HepG2 (cell line): ENCODE measurements at regions not wholly inside any gene's neighbourhood (a gene's known extent, or its start where the extent isn't known, plus 50 kb on each side); places are given as distances from the start of the nearest gene placed in this dataset.
A peak's percentile ranks its signal among the peaks of the same experiment; 100 is the strongest.

Experiments
- ATAC-seq: fragments of 200-7000 bp; cut with Tn5 transposase; 3 replicates; pipeline ENCODE4 v1.9.1; 2020; ENCODE audit warnings: mild to moderate bottlenecking, moderate library complexity
- BruUV-seq: library from RNA; stranded (reverse); fragments of 400-500 nt; replicated peaks from 2 replicates; lab custom pipeline; 2021; lab: Mats Ljungman, UMichigan
- CTCF ChIA-PET: fragments of 300-600 bp; formaldehyde crosslinking; extraction: SDS; loops from one replicate; lab custom pipeline; 2021; ENCODE audit warnings: low total read pairs, inconsistent platforms, low intra/inter-chr PET ratio; lab: Yijun Ruan, JAX
- POLR2A ChIA-PET: fragments of 350-600 bp; sonication (Branson Sonifier 250); formaldehyde crosslinking; loops from one replicate; lab custom pipeline; 2020; ENCODE audit warnings: antibody characterized with exemption, inconsistent platforms; lab: Yijun Ruan, JAX
- DNase-seq: peaks from one replicate; pipeline ENCODE4 v3.0.0-alpha.2; 2015; ENCODE audit warnings: low spot score
- FAIRE-seq: peaks from 3 replicates; lab custom pipeline; 2011; peaks lifted over from hg19 to GRCh38; lab: Jason Lieb, UNC
- H2AFZ ChIP-seq: one replicate; pipeline ENCODE4 v1.6.1; 2011; ENCODE audit warnings: low read length, inconsistent platforms
- H3K27ac ChIP-seq: fragments of 300-600 bp; 3 replicates; pipeline ENCODE4 v1.8.0; 2011; ENCODE audit warnings: mixed run types, mild to moderate bottlenecking, mixed read lengths, low read length, inconsistent platforms; ENCODE audit not compliant: insufficient read depth; ENCODE audit errors: extremely low read length
- H3K27me3 ChIP-seq, 2 experiments: fragments of 200-600 bp in 1 of 2; 2 replicates in 1 of 2; 3 replicates in 1 of 2; pipeline versions ENCODE4 v1.6.0 to v1.8.0; 2011; ENCODE audit warnings: low read length in 2 of 2, mild to moderate bottlenecking in 2 of 2, moderate library complexity in 2 of 2, inconsistent platforms in 1 of 2; ENCODE audit not compliant: insufficient read depth in 2 of 2, control insufficient read depth in 1 of 2
- H3K36me3 ChIP-seq, 2 experiments: fragments of 200-600 bp in 1 of 2; replicated peaks in 1 of 2; 2 replicates in 1 of 2; 3 replicates in 1 of 2; pipeline versions ENCODE4 v1.5.1 to v1.8.0; 2011; ENCODE audit warnings: low read length in 2 of 2, inconsistent platforms in 1 of 2; ENCODE audit not compliant: insufficient read depth in 2 of 2, control insufficient read depth in 1 of 2
- H3K4me1 ChIP-seq: 2 replicates; pipeline ENCODE4 v1.5.1; 2012; ENCODE audit warnings: low read length, inconsistent platforms; ENCODE audit not compliant: insufficient read depth
- H3K4me2 ChIP-seq: 2 replicates; pipeline ENCODE4 v1.6.0; 2011; ENCODE audit warnings: low read depth, low read length, inconsistent platforms
- H3K4me3 ChIP-seq, 3 experiments: fragments of 200-600 bp in 1 of 3; sonication (generic), shearing (Covaris generic) in 1 of 3; replicated peaks in 1 of 3; 2 replicates each; pipeline ENCODE4 v1.5.1; 2011 to 2016; ENCODE audit warnings: low read length in 3 of 3, inconsistent platforms in 2 of 3, low read depth in 2 of 3, mild to moderate bottlenecking in 2 of 3, control low read depth in 1 of 3, mixed read lengths in 1 of 3; ENCODE audit not compliant: insufficient read depth in 1 of 3
- H3K79me2 ChIP-seq: one replicate; pipeline ENCODE4 v1.6.1; 2011; ENCODE audit warnings: low read length, inconsistent platforms; ENCODE audit not compliant: insufficient read depth
- H3K9ac ChIP-seq: 2 replicates; pipeline ENCODE4 v1.6.0; 2011; ENCODE audit warnings: mild to moderate bottlenecking, low read depth, low read length, inconsistent platforms; ENCODE audit not compliant: insufficient read depth
- H3K9me3 ChIP-seq: 2 replicates; pipeline ENCODE4 v1.5.1; 2012; ENCODE audit warnings: mild to moderate bottlenecking, low read length
- H4K20me1 ChIP-seq: 2 replicates; pipeline ENCODE4 v1.6.0; 2011; ENCODE audit warnings: inconsistent platforms, mild to moderate bottlenecking, low read length, moderate library complexity; ENCODE audit not compliant: insufficient read depth
- FOXA3 ChIP-seq: IDR thresholded peaks from 2 replicates; pipeline ENCODE4 v1.6.1; 2016; ENCODE audit warnings: missing genetic modification reagents, missing compliant biosample characterization
- HNRNPK ChIP-seq: fragments of 200-400 bp; formaldehyde crosslinking; IDR thresholded peaks from 2 replicates; pipeline ENCODE4 v1.6.1; 2018; ENCODE audit warnings: low read length, low read depth, moderate library complexity, mild to moderate bottlenecking; ENCODE audit not compliant: poor library complexity, severe bottlenecking
- RARA ChIP-seq: IDR thresholded peaks from 2 replicates; pipeline ENCODE4 v1.6.1; 2016; ENCODE audit warnings: missing genetic modification reagents, missing compliant biosample characterization
- RXRB ChIP-seq: IDR thresholded peaks from 2 replicates; pipeline ENCODE4 v1.6.1; 2016; ENCODE audit warnings: borderline replicate concordance, missing genetic modification reagents, missing compliant biosample characterization
- SATB2 ChIP-seq: sonication (generic); formaldehyde crosslinking; IDR thresholded peaks from 2 replicates; pipeline ENCODE4 v1.5.0; 2020; ENCODE audit warnings: missing genetic modification reagents
- SMAD3 ChIP-seq: sonication (generic); formaldehyde crosslinking; IDR thresholded peaks from 2 replicates; pipeline ENCODE4 v1.4.0; 2020; ENCODE audit warnings: missing genetic modification reagents
- SRSF9 ChIP-seq: fragments of 200-400 bp; formaldehyde crosslinking; IDR thresholded peaks from 2 replicates; pipeline ENCODE4 v1.6.1; 2018; ENCODE audit warnings: borderline replicate concordance, mild to moderate bottlenecking, low read depth, low read length; ENCODE audit not compliant: insufficient read depth, poor library complexity, severe bottlenecking
- ZFX ChIP-seq: sonication (generic); formaldehyde crosslinking; IDR thresholded peaks from 2 replicates; pipeline ENCODE4 v1.4.0; 2020; ENCODE audit warnings: mild to moderate bottlenecking, low read depth, missing genetic modification reagents, moderate library complexity
- ZNF460 ChIP-seq: sonication (generic); formaldehyde crosslinking; IDR thresholded peaks from 2 replicates; pipeline ENCODE4 v1.5.1; 2020; ENCODE audit warnings: missing genetic modification reagents, mild to moderate bottlenecking, borderline replicate concordance
- ZNF816 ChIP-seq: sonication (generic); formaldehyde crosslinking; IDR thresholded peaks from 2 replicates; pipeline ENCODE4 v1.8.0; 2022; ENCODE audit warnings: missing genetic modification reagents, mild to moderate bottlenecking, borderline replicate concordance
- ZNF883 ChIP-seq: sonication (generic); formaldehyde crosslinking; IDR thresholded peaks from 2 replicates; pipeline ENCODE4 v1.5.1; 2020; ENCODE audit warnings: mild to moderate bottlenecking, missing genetic modification reagents; ENCODE audit errors: not compliant biosample characterization
- WGBS: methylation state at CpG from one replicate; pipeline ENCODE4 v1.1.6; 2017; ENCODE audit warnings: low lambda C conversion rate; 5-methylcytosine and 5-hydroxymethylcytosine counted together
- in situ Hi-C: cut with HindIII; loops from 2 replicates; pipeline ENCODE4 v1.10.0; 2017; ENCODE audit warnings: low pct_unique_long_range_greater_than_20kb; ENCODE audit not compliant: extremely low pct_ligation_motif_present
- intact Hi-C: fragments of 100-400 bp; cut with micrococcal nuclease; formaldehyde crosslinking; loops from one replicate; pipeline ENCODE4 v1.10.0; 2022; ENCODE audit not compliant: unreplicated experiment
- TF ChIP-seq, protein P1 (sequence below): IDR thresholded peaks from 2 replicates; pipeline ENCODE4 v1.6.1; 2012; ENCODE audit warnings: low read depth, low read length, improper control_type of control experiment
- TF ChIP-seq, protein P2 (sequence below): sonication (generic); formaldehyde crosslinking; IDR thresholded peaks from 2 replicates; pipeline ENCODE4 v1.4.0; 2020; ENCODE audit warnings: mild to moderate bottlenecking, missing genetic modification reagents, borderline replicate concordance

DNA sequence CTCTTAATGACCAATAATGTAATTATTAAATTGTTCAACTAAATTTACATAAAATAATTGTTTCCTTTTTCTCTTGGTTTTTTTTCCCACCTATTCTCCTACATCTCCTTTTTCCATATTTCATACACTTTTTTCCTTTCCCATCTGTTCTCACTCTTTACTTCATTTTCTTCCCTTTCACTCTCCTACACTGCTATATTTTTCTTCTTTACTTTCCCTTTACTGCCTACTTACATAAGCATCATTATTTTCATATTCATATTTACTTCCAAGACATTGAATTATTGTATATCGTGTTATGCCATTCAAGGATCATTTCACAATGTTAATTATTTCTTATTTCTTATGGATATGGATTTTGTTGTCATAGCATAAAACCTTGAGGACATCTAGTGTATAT lies 1275.6 kb downstream of the NSUN3 start:
- no peaks in the 10 kb centered on the region for H3K36me3 ChIP-seq
- DNase-seq (no peak), FAIRE-seq (no peak), ATAC-seq (no peak)
- WGBS = 2% methylated on average over 1 of the region's 1 CpG
- CTCF ChIA-PET = no interaction called here
- no peak overlapping the region for H3K4me3 ChIP-seq
- H2AFZ ChIP-seq = no peak overlapping the region
- no peaks in the 10 kb centered on the region for H3K9me3 ChIP-seq
- H4K20me1 ChIP-seq = no peaks in the 10 kb centered on the region
- BruUV-seq = no TSS peak
- no peak overlapping the region for H3K9ac ChIP-seq
- no peak overlapping the region for H3K27ac ChIP-seq
- POLR2A ChIA-PET = no interaction called here
- no peaks in the 10 kb centered on the region for H3K79me2 ChIP-seq
- H3K4me1 ChIP-seq = peaks cover 13% of the 10 kb centered on the region
- no peaks in the 10 kb centered on the region for H3K27me3 ChIP-seq
- in situ Hi-C loops = no loop called here
- no peak overlapping the region for H3K4me2 ChIP-seq
- intact Hi-C loops = no loop called here
- TF ChIP-seq HNRNPK (peak; percentile 36), ZNF816 (CRISPR knock-in tag) (no peak), ZNF460 (CRISPR knock-in tag) (no peak), ZNF883 (no peak), SRSF9 (peak; percentile 84)

DNA sequence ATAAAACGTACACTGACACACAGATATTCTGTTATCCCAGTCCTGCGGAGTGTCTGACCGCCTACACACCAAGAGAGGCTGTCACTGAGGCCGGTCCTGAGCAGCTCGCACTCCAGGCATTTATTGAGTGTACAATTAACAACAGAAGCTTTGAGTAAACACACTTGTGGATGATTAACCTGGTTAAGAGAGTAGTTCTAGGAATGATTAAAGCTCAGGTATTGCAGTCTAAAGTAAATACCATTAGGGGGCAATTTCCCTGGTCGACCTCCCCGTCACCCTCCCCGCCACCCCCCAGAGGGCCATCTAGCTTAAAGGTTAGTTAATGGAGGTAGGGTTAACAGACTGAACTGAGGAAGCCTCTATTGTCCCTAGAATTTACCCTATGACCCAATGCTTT lies 1278.5 kb downstream of the NSUN3 start:
- Histone ChIP-seq H3K9me3 (no peaks in the 10 kb centered on the region), H3K4me2 (no peak overlapping the region), H3K27ac (no peak overlapping the region), H3K4me3 (no peak overlapping the region), H4K20me1 (no peaks in the 10 kb centered on the region), H3K79me2 (no peaks in the 10 kb centered on the region), H2AFZ (no peak overlapping the region), H3K9ac (no peak overlapping the region), H3K4me1 (peaks cover 13% of the 10 kb centered on the region), H3K27me3 (no peaks in the 10 kb centered on the region), H3K36me3 (no peaks in the 10 kb centered on the region)
- POLR2A ChIA-PET = no interaction called here
- WGBS = under 1% methylated on average over 8 of the region's 8 CpGs
- no TSS peak for BruUV-seq
- no peak for FAIRE-seq
- ATAC-seq = peak; percentile 80
- in situ Hi-C loops = no loop called here
- intact Hi-C loops = no loop called here
- peak; percentile 37 for DNase-seq
- CTCF ChIA-PET = no interaction called here
- TF ChIP-seq SMAD3 (CRISPR knock-in tag) (no peak), RXRB (CRISPR knock-in tag) (0 out of 2 replicates have a peak, but pooled peaks have one; percentile 10), SATB2 (CRISPR knock-in tag) (no peak), FOXA3 (CRISPR knock-in tag) (0 out of 2 replicates have a peak, but pooled peaks have one; percentile 24), RARA (CRISPR knock-in tag) (peak; percentile 73), ZFX (CRISPR knock-in tag) (no peak)
- TF ChIP-seq, protein P1, sequence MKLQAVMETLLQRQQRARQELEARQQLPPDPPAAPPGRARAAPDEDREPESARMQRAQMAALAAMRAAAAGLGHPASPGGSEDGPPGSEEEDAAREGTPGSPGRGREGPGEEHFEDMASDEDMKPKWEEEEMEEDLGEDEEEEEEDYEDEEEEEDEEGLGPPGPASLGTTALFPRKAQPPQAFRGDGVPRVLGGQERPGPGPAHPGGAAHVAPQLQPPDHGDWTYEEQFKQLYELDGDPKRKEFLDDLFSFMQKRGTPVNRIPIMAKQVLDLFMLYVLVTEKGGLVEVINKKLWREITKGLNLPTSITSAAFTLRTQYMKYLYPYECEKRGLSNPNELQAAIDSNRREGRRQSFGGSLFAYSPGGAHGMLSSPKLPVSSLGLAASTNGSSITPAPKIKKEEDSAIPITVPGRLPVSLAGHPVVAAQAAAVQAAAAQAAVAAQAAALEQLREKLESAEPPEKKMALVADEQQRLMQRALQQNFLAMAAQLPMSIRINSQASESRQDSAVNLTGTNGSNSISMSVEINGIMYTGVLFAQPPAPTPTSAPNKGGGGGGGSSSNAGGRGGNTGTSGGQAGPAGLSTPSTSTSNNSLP = 0 out of 2 replicates have a peak, but pooled peaks have one; percentile 14
- TF ChIP-seq, protein P2, sequence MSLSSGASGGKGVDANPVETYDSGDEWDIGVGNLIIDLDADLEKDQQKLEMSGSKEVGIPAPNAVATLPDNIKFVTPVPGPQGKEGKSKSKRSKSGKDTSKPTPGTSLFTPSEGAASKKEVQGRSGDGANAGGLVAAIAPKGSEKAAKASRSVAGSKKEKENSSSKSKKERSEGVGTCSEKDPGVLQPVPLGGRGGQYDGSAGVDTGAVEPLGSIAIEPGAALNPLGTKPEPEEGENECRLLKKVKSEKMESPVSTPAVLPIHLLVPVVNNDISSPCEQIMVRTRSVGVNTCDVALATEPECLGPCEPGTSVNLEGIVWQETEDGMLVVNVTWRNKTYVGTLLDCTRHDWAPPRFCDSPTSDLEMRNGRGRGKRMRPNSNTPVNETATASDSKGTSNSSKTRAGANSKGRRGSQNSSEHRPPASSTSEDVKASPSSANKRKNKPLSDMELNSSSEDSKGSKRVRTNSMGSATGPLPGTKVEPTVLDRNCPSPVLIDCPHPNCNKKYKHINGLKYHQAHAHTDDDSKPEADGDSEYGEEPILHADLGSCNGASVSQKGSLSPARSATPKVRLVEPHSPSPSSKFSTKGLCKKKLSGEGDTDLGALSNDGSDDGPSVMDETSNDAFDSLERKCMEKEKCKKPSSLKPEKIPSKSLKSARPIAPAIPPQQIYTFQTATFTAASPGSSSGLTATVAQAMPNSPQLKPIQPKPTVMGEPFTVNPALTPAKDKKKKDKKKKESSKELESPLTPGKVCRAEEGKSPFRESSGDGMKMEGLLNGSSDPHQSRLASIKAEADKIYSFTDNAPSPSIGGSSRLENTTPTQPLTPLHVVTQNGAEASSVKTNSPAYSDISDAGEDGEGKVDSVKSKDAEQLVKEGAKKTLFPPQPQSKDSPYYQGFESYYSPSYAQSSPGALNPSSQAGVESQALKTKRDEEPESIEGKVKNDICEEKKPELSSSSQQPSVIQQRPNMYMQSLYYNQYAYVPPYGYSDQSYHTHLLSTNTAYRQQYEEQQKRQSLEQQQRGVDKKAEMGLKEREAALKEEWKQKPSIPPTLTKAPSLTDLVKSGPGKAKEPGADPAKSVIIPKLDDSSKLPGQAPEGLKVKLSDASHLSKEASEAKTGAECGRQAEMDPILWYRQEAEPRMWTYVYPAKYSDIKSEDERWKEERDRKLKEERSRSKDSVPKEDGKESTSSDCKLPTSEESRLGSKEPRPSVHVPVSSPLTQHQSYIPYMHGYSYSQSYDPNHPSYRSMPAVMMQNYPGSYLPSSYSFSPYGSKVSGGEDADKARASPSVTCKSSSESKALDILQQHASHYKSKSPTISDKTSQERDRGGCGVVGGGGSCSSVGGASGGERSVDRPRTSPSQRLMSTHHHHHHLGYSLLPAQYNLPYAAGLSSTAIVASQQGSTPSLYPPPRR = peak; percentile 39; the same call in 1 of the 2 replicates
